HepG2 (cell line): ENCODE measurements at regions not wholly inside any gene's neighbourhood (a gene's known extent, or its start where the extent isn't known, plus 50 kb on each side); places are given as distances from the start of the nearest gene placed in this dataset.

ENCODE experiments used
- ATAC-seq: fragments of 200-7000 bp; cut with Tn5 transposase; 3 replicates; pipeline ENCODE4 v1.9.1; 2020; ENCODE audit warnings: mild to moderate bottlenecking, moderate library complexity
- BruUV-seq: library from RNA; stranded (reverse); fragments of 400-500 nt; replicated peaks from 2 replicates; lab custom pipeline; 2021; lab: Mats Ljungman, UMichigan
- CTCF ChIA-PET: fragments of 300-600 bp; formaldehyde crosslinking; extraction: SDS; loops from one replicate; lab custom pipeline; 2021; ENCODE audit warnings: low total read pairs, inconsistent platforms, low intra/inter-chr PET ratio; lab: Yijun Ruan, JAX
- POLR2A ChIA-PET: fragments of 350-600 bp; sonication (Branson Sonifier 250); formaldehyde crosslinking; loops from one replicate; lab custom pipeline; 2020; ENCODE audit warnings: antibody characterized with exemption, inconsistent platforms; lab: Yijun Ruan, JAX
- DNase-seq: peaks from one replicate; pipeline ENCODE4 v3.0.0-alpha.2; 2015; ENCODE audit warnings: low spot score
- FAIRE-seq: peaks from 3 replicates; lab custom pipeline; 2011; peaks lifted over from hg19 to GRCh38; lab: Jason Lieb, UNC
- H2AFZ ChIP-seq: one replicate; pipeline ENCODE4 v1.6.1; 2011; ENCODE audit warnings: low read length, inconsistent platforms
- H3K27ac ChIP-seq: fragments of 300-600 bp; 3 replicates; pipeline ENCODE4 v1.8.0; 2011; ENCODE audit warnings: mixed run types, mild to moderate bottlenecking, mixed read lengths, low read length, inconsistent platforms; ENCODE audit not compliant: insufficient read depth; ENCODE audit errors: extremely low read length
- H3K27me3 ChIP-seq, 2 experiments: fragments of 200-600 bp in 1 of 2; 2 replicates in 1 of 2; 3 replicates in 1 of 2; pipeline versions ENCODE4 v1.6.0 to v1.8.0; 2011; ENCODE audit warnings: low read length in 2 of 2, mild to moderate bottlenecking in 2 of 2, moderate library complexity in 2 of 2, inconsistent platforms in 1 of 2; ENCODE audit not compliant: insufficient read depth in 2 of 2, control insufficient read depth in 1 of 2
- H3K36me3 ChIP-seq, 2 experiments: fragments of 200-600 bp in 1 of 2; replicated peaks in 1 of 2; 2 replicates in 1 of 2; 3 replicates in 1 of 2; pipeline versions ENCODE4 v1.5.1 to v1.8.0; 2011; ENCODE audit warnings: low read length in 2 of 2, inconsistent platforms in 1 of 2; ENCODE audit not compliant: insufficient read depth in 2 of 2, control insufficient read depth in 1 of 2
- H3K4me1 ChIP-seq: 2 replicates; pipeline ENCODE4 v1.5.1; 2012; ENCODE audit warnings: low read length, inconsistent platforms; ENCODE audit not compliant: insufficient read depth
- H3K4me2 ChIP-seq: 2 replicates; pipeline ENCODE4 v1.6.0; 2011; ENCODE audit warnings: low read depth, low read length, inconsistent platforms
- H3K4me3 ChIP-seq, 3 experiments: fragments of 200-600 bp in 1 of 3; sonication (generic), shearing (Covaris generic) in 1 of 3; replicated peaks in 1 of 3; 2 replicates each; pipeline ENCODE4 v1.5.1; 2011 to 2016; ENCODE audit warnings: low read length in 3 of 3, inconsistent platforms in 2 of 3, low read depth in 2 of 3, mild to moderate bottlenecking in 2 of 3, control low read depth in 1 of 3, mixed read lengths in 1 of 3; ENCODE audit not compliant: insufficient read depth in 1 of 3
- H3K79me2 ChIP-seq: one replicate; pipeline ENCODE4 v1.6.1; 2011; ENCODE audit warnings: low read length, inconsistent platforms; ENCODE audit not compliant: insufficient read depth
- H3K9ac ChIP-seq: 2 replicates; pipeline ENCODE4 v1.6.0; 2011; ENCODE audit warnings: mild to moderate bottlenecking, low read depth, low read length, inconsistent platforms; ENCODE audit not compliant: insufficient read depth
- H3K9me3 ChIP-seq: 2 replicates; pipeline ENCODE4 v1.5.1; 2012; ENCODE audit warnings: mild to moderate bottlenecking, low read length
- H4K20me1 ChIP-seq: 2 replicates; pipeline ENCODE4 v1.6.0; 2011; ENCODE audit warnings: inconsistent platforms, mild to moderate bottlenecking, low read length, moderate library complexity; ENCODE audit not compliant: insufficient read depth
- ERF ChIP-seq: IDR thresholded peaks from 2 replicates; pipeline ENCODE4 v1.6.1; 2018; ENCODE audit warnings: missing biosample characterization, missing genetic modification reagents
- FIP1L1 ChIP-seq: fragments of 200-400 bp; formaldehyde crosslinking; IDR thresholded peaks from 2 replicates; pipeline ENCODE4 v1.6.1; 2018; ENCODE audit warnings: low read depth, mild to moderate bottlenecking, low read length, moderate library complexity, borderline replicate concordance; ENCODE audit not compliant: insufficient read depth
- MAF1 ChIP-seq: sonication (generic); formaldehyde crosslinking; IDR thresholded peaks from 2 replicates; pipeline ENCODE4 v1.5.0; 2020; ENCODE audit warnings: missing genetic modification reagents, borderline replicate concordance
- SKIL ChIP-seq: sonication (generic); formaldehyde crosslinking; IDR thresholded peaks from 2 replicates; pipeline ENCODE4 v1.8.0; 2022; ENCODE audit warnings: missing genetic modification reagents, mild to moderate bottlenecking, moderate library complexity, borderline replicate concordance
- TBX2 ChIP-seq: sonication (generic); formaldehyde crosslinking; IDR thresholded peaks from 2 replicates; pipeline ENCODE4 v1.5.0; 2020; ENCODE audit warnings: missing genetic modification reagents, mild to moderate bottlenecking, borderline replicate concordance
- ZGPAT ChIP-seq: IDR thresholded peaks from 2 replicates; pipeline ENCODE4 v1.6.1; 2016; ENCODE audit warnings: mild to moderate bottlenecking
- ZNF234 ChIP-seq: sonication (generic); formaldehyde crosslinking; conservative IDR thresholded peaks from 2 replicates; pipeline ENCODE4 v1.5.1; 2020; ENCODE audit warnings: mild to moderate bottlenecking, missing genetic modification reagents
- ZNF350 ChIP-seq: sonication (generic); formaldehyde crosslinking; IDR thresholded peaks from 2 replicates; pipeline ENCODE4 v1.4.0; 2020; ENCODE audit warnings: mild to moderate bottlenecking, low read depth, missing genetic modification reagents, borderline replicate concordance
- ZNF770 ChIP-seq: sonication (generic); formaldehyde crosslinking; IDR thresholded peaks from 2 replicates; pipeline ENCODE4 v1.5.0; 2020; ENCODE audit warnings: mild to moderate bottlenecking, missing genetic modification reagents
- WGBS: methylation state at CpG from one replicate; pipeline ENCODE4 v1.1.6; 2017; ENCODE audit warnings: low lambda C conversion rate; 5-methylcytosine and 5-hydroxymethylcytosine counted together
- in situ Hi-C: cut with HindIII; loops from 2 replicates; pipeline ENCODE4 v1.10.0; 2017; ENCODE audit warnings: low pct_unique_long_range_greater_than_20kb; ENCODE audit not compliant: extremely low pct_ligation_motif_present
- intact Hi-C: fragments of 100-400 bp; cut with micrococcal nuclease; formaldehyde crosslinking; loops from one replicate; pipeline ENCODE4 v1.10.0; 2022; ENCODE audit not compliant: unreplicated experiment

GRCh38 chr1:4551706-4552105 is 102.7 kb upstream of the AJAP1 start:
- WGBS = 16% methylated on average over 6 of the region's 6 CpGs
- Histone ChIP-seq H3K27me3 (no peaks in the 10 kb centered on the region; a peak in 1 of 5 replicates), H3K4me3 (no peak overlapping the region), H3K27ac (no peak overlapping the region), H3K4me2 (no peak overlapping the region), H3K4me1 (no peaks in the 10 kb centered on the region), H3K9me3 (no peaks in the 10 kb centered on the region), H4K20me1 (no peaks in the 10 kb centered on the region), H2AFZ (no peak overlapping the region), H3K36me3 (no peaks in the 10 kb centered on the region), H3K79me2 (no peaks in the 10 kb centered on the region)
- ChIA-PET CTCF (no interaction called here), POLR2A (no interaction called here)
- intact Hi-C loops = no loop called here
- DNase-seq (no peak), ATAC-seq (no peak), FAIRE-seq (no peak)
- in situ Hi-C loops = no loop called here
- no TSS peak for BruUV-seq
- TF ChIP-seq TBX2 (CRISPR knock-in tag) = no peak
- TF ChIP-seq SKIL (CRISPR knock-in tag) = no peak
- TF ChIP-seq ZNF234 = no peak
- TF ChIP-seq ZGPAT = no peak
- TF ChIP-seq ZNF770 = no peak
- TF ChIP-seq ERF (CRISPR knock-in tag) = no peak
- no peak for TF ChIP-seq MAF1
- TF ChIP-seq ZNF350 (CRISPR knock-in tag) = no peak
- no peak for TF ChIP-seq FIP1L1
- TF ChIP-seq, all 625 proteins: peak for 0
- no peak overlapping the region for H3K9ac ChIP-seq
